Nephron (organoid): ENCODE measurements at regions not wholly inside any gene's neighbourhood (a gene's known extent, or its start where the extent isn't known, plus 50 kb on each side); places are given as distances from the start of the nearest gene placed in this dataset.

Experiments used
- H3K27ac Mint-ChIP-seq, 3 experiments: 2 replicates each; pipeline ENCODE4 v1.8.0; 2020; ENCODE audit warnings: mixed read lengths in 3 of 3, mild to moderate bottlenecking in 2 of 3, moderate library complexity in 1 of 3
- H3K27me3 Mint-ChIP-seq: 2 replicates; pipeline ENCODE4 v1.8.0; 2021; ENCODE audit warnings: low read depth, mild to moderate bottlenecking, moderate library complexity, mixed read lengths
- H3K36me3 Mint-ChIP-seq: 2 replicates; pipeline ENCODE4 v1.8.0; 2020; ENCODE audit warnings: low read depth, mixed read lengths
- H3K4me1 Mint-ChIP-seq: 2 replicates; pipeline ENCODE4 v1.8.0; 2020; ENCODE audit warnings: mixed read lengths
- H3K4me3 Mint-ChIP-seq, 3 experiments: 2 replicates each; pipeline ENCODE4 v1.8.0; 2020; ENCODE audit warnings: mild to moderate bottlenecking in 3 of 3, mixed read lengths in 3 of 3, moderate library complexity in 2 of 3
- H3K9me3 Mint-ChIP-seq: 2 replicates; pipeline ENCODE4 v1.8.0; 2020; ENCODE audit warnings: mixed read lengths
- TF ChIP-seq, protein P1 (sequence below), 3 experiments: fragments of 200-600 bp; sonication (generic); IDR thresholded peaks; one replicate each; pipeline ENCODE4 v1.5.0; 2021; ENCODE audit warnings: antibody characterized with exemption in 3 of 3; ENCODE audit not compliant: unreplicated experiment in 3 of 3

DNA sequence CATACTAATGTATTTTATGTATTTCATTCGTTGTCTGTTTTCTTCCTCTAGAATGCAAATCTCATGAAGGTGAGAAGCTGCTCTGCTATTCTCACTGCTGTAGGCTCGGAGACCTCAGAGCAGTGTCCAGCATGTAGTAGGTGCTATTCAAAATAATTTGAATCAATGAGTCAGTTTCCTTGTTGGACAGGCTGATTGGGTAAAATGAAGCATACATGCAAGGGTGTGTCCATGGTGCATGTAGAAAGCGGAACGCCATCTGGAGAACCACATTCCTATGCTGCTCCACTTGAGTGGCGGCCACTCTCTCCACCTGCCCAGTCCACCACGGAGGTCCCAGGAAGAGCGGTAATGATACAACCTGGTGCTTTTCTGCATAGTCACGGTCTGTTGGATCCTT lies 412.1 kb downstream of the QKI start:
- H3K4me3 Mint-ChIP-seq: no peak overlapping the region
- TF ChIP-seq, protein P1, sequence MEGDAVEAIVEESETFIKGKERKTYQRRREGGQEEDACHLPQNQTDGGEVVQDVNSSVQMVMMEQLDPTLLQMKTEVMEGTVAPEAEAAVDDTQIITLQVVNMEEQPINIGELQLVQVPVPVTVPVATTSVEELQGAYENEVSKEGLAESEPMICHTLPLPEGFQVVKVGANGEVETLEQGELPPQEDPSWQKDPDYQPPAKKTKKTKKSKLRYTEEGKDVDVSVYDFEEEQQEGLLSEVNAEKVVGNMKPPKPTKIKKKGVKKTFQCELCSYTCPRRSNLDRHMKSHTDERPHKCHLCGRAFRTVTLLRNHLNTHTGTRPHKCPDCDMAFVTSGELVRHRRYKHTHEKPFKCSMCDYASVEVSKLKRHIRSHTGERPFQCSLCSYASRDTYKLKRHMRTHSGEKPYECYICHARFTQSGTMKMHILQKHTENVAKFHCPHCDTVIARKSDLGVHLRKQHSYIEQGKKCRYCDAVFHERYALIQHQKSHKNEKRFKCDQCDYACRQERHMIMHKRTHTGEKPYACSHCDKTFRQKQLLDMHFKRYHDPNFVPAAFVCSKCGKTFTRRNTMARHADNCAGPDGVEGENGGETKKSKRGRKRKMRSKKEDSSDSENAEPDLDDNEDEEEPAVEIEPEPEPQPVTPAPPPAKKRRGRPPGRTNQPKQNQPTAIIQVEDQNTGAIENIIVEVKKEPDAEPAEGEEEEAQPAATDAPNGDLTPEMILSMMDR (IDR thresholded peaks at IDR 0.05; ENCODE audit: unreplicated experiment in 3 of 3): no peak
- no peaks in the 10 kb centered on the region for H3K36me3 Mint-ChIP-seq
- peaks cover 15% of the 10 kb centered on the region for H3K4me1 Mint-ChIP-seq
- no peak overlapping the region for H3K27ac Mint-ChIP-seq
- peaks cover 78% of the 10 kb centered on the region for H3K27me3 Mint-ChIP-seq
- peaks cover 8% of the 10 kb centered on the region for H3K9me3 Mint-ChIP-seq

DNA sequence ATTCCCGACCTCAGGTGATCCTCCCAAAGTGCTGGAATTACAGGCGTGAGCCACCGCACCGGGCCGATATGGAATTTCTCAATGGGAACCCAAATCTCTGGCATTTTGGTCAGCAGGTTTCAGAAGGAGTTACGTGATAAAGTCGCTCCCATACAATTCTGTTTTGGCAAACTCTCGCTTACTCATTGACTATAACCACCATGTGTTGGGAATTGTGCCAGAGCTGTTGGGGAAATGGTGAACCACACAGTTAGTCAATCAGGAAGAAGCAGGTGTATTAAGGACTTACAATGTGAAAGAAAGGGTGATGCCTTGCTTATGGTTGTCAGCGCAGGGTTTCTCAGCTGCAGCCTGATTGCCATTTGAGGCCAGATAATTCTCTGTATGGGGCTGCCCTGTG lies 410.5 kb downstream of the QKI start:
- Mint-ChIP-seq H3K36me3 (no peaks in the 10 kb centered on the region), H3K27ac (no peak overlapping the region), H3K4me1 (peaks cover 28% of the 10 kb centered on the region), H3K4me3 (no peak overlapping the region), H3K9me3 (no peaks in the 10 kb centered on the region), H3K27me3 (peaks cover 81% of the 10 kb centered on the region)
- TF ChIP-seq, protein P1 (IDR thresholded peaks at IDR 0.05; ENCODE audit: unreplicated experiment in 3 of 3): no peak

DNA sequence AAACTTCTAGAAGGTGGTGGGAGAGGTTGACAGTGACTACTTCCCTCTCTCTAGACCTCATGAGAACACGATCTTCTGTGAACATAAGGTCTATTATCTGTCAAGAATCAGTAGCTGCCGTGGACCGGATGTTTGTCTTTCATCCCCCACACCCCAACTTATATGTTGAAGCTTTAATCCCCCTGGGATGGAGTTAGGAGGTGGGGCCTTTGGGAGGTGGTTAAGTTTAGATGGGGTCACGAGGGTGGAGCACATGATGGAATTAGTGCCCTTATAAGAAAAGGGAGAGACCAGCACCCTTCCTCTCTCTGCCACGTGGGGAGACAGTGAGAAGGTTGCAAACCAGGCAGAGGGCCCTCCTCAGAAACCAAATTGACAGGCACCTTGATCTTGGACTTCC lies 409.1 kb downstream of the QKI start:
- H3K36me3 Mint-ChIP-seq: no peaks in the 10 kb centered on the region
- TF ChIP-seq, protein P1 (IDR thresholded peaks at IDR 0.05; ENCODE audit: unreplicated experiment in 3 of 3): no peak
- H3K9me3 Mint-ChIP-seq: no peaks in the 10 kb centered on the region
- peaks cover 74% of the 10 kb centered on the region for H3K27me3 Mint-ChIP-seq
- H3K27ac Mint-ChIP-seq: no peak overlapping the region
- H3K4me3 Mint-ChIP-seq: no peak overlapping the region
- peaks cover 28% of the 10 kb centered on the region for H3K4me1 Mint-ChIP-seq

DNA sequence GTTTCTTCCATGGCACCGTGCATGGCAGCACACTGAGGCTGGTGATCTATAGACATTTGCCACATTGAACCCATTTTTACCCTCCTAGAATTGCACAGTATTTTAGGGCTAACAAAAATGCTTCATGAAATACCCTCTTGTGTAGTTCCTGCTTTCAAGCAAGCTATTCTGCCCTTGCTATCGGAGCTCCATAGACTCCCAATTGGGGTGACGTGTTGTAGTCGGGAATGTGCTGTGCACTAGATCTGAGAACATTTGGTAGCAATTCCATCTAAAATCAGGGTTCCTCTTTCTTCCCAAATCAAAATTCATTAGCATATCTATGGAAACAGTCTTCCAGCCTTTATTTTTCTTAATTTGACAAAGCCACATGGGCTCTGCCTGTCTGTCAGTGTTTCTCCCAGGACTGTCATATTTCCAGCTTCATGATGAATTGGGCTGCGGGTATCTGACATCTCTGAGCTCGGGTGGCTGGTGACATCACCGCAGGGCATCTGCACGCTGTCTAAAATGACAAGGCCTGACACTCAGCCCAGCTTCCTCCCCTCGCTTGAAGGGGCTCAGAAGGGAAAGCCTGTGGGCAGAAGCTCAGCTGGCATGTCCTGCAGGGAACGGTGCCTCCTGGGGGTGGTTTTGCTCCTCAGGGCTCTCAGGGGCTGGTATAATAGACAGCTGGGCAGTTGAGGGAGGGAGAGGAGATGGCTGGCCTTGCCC lies 406.4 kb downstream of the QKI start:
- Mint-ChIP-seq H3K4me1 (peaks cover 15% of the 10 kb centered on the region), H3K27ac (peak overlapping the region in 2 of 3 experiments; percentile 7 to 68), H3K36me3 (no peaks in the 10 kb centered on the region), H3K9me3 (no peaks in the 10 kb centered on the region), H3K27me3 (peaks cover 55% of the 10 kb centered on the region), H3K4me3 (peak overlapping the region in 1 of 3 experiments; percentile 25)
- TF ChIP-seq, protein P1 (IDR thresholded peaks at IDR 0.05; ENCODE audit: unreplicated experiment in 3 of 3): no peak

DNA sequence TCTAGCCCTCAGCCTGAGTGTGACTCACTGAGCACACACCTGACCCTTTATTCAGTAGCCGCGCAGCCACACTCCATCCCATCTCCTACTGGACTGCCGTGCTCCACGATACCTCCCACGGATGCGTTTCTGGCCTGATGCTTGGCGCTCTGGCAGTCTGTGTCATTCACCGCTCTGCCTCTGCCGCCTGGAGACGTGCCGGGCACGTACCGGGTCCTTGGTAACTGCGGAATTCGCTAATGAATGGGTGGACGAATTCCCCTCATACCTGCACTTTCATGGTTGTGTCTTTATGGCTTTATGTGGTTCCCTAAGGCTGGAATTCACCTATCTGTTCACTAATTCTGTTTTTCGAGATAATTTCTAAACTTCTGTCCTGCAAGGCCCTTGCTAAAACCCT lies 405.7 kb downstream of the QKI start:
- peaks cover 15% of the 10 kb centered on the region for H3K4me1 Mint-ChIP-seq
- peaks cover 49% of the 10 kb centered on the region for H3K27me3 Mint-ChIP-seq
- H3K9me3 Mint-ChIP-seq: no peaks in the 10 kb centered on the region
- no peaks in the 10 kb centered on the region for H3K36me3 Mint-ChIP-seq
- no peak overlapping the region for H3K27ac Mint-ChIP-seq
- H3K4me3 Mint-ChIP-seq: no peak overlapping the region
- TF ChIP-seq, protein P1 (IDR thresholded peaks at IDR 0.05; ENCODE audit: unreplicated experiment in 3 of 3): no peak

DNA sequence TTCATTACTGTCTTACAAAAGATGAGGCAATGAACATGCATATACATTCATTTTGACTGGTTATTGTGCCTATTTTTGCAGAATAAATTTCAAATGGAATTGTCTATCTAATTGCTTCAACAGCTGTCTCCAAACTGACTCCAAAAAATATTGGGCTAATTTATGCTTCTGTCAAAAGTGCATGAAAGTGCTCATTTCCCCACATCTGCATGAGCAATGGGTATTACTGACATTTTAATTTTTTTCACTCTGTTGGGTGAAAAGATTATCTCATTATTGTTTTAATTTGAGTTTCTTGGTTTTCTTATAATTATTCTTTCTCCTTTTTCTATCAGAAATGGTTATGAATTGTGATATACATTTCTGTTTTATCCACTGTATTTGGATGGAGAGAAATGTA lies 404.2 kb downstream of the QKI start:
- Mint-ChIP-seq H3K36me3 (no peaks in the 10 kb centered on the region), H3K27me3 (peaks cover 46% of the 10 kb centered on the region), H3K4me3 (no peak overlapping the region), H3K9me3 (no peaks in the 10 kb centered on the region), H3K4me1 (peaks cover 21% of the 10 kb centered on the region), H3K27ac (no peak overlapping the region)
- TF ChIP-seq, protein P1 (IDR thresholded peaks at IDR 0.05; ENCODE audit: unreplicated experiment in 3 of 3): no peak
